Smooth muscle cell (in vitro differentiated cells): ENCODE measurements at regions not wholly inside any gene's neighbourhood (a gene's known extent, or its start where the extent isn't known, plus 50 kb on each side); places are given as distances from the start of the nearest gene placed in this dataset.
"Not testable (repeated sequence)": the region's sequence is repeated elsewhere in the genome, so short reads cannot be mapped to it uniquely, and the experiment has no call there.

Source experiments
- DNase-seq: peaks from one replicate; lab custom pipeline; 2025; ENCODE audit not compliant: unreplicated experiment; lab: John Stamatoyannopoulos, UW
- H2AFZ ChIP-seq: fragments of 200-600 bp; sonication (generic); 2 replicates; pipeline ENCODE4 v1.6.0; 2016; ENCODE audit warnings: antibody characterized with exemption, low read depth, mild to moderate bottlenecking
- H3F3A ChIP-seq: fragments of 200-600 bp; sonication (generic); 2 replicates; pipeline ENCODE4 v1.6.0; 2017; ENCODE audit warnings: antibody characterized with exemption, low read depth
- H3K27ac ChIP-seq: fragments of 200-600 bp; sonication (generic); 2 replicates; pipeline ENCODE4 v1.5.1; 2016; ENCODE audit warnings: low read depth, mild to moderate bottlenecking
- H3K27me3 ChIP-seq: fragments of 200-600 bp; sonication (generic); 2 replicates; pipeline ENCODE4 v1.6.1; 2016; ENCODE audit warnings: low read depth, mild to moderate bottlenecking
- H3K36me3 ChIP-seq: fragments of 200-600 bp; sonication (generic); 2 replicates; pipeline ENCODE4 v1.5.1; 2016; ENCODE audit warnings: low read depth
- H3K4me1 ChIP-seq: fragments of 200-600 bp; sonication (generic); 2 replicates; pipeline ENCODE4 v1.5.1; 2016; ENCODE audit warnings: low read depth
- H3K4me2 ChIP-seq: fragments of 200-600 bp; sonication (generic); 2 replicates; pipeline ENCODE4 v1.6.0; 2016; ENCODE audit warnings: mild to moderate bottlenecking
- H3K4me3 ChIP-seq: fragments of 200-600 bp; sonication (generic); 2 replicates; pipeline ENCODE4 v1.5.1; 2016; ENCODE audit warnings: mild to moderate bottlenecking
- H3K79me2 ChIP-seq: fragments of 200-600 bp; sonication (generic); 2 replicates; pipeline ENCODE4 v1.6.0; 2016; ENCODE audit warnings: low read depth, mild to moderate bottlenecking
- H3K9ac ChIP-seq: fragments of 200-600 bp; sonication (generic); 2 replicates; pipeline ENCODE4 v1.6.0; 2016; ENCODE audit warnings: low read depth
- H3K9me3 ChIP-seq: fragments of 200-600 bp; sonication (generic); replicated peaks from 2 replicates; pipeline ENCODE4 v1.5.1; 2016; ENCODE audit warnings: low read depth
- H4K20me1 ChIP-seq: fragments of 200-600 bp; sonication (generic); 2 replicates; pipeline ENCODE4 v1.6.0; 2016; ENCODE audit warnings: low read depth
- CTCF ChIP-seq: fragments of 200-600 bp; sonication (generic); IDR thresholded peaks from 2 replicates; pipeline ENCODE4 v1.5.1; 2017; ENCODE audit warnings: borderline replicate concordance, mild to moderate bottlenecking, antibody characterized with exemption; ENCODE audit not compliant: insufficient read depth, poor library complexity, severe bottlenecking
- WGBS: methylation state at CpG from one replicate; pipeline ENCODE4 v1.1.7; 2016; ENCODE audit warnings: low lambda C conversion rate; 5-methylcytosine and 5-hydroxymethylcytosine counted together

- no peaks in the 10 kb centered on the region for H3K4me1 ChIP-seq
- no peaks in the 10 kb centered on the region for H3K36me3 ChIP-seq
- H3K9ac ChIP-seq: no peak overlapping the region
- H3K27ac ChIP-seq: no peak overlapping the region
- H3F3A ChIP-seq: no peaks in the 10 kb centered on the region
- no peak overlapping the region for H3K4me3 ChIP-seq
- no peak for DNase-seq
- no peak overlapping the region for H3K4me2 ChIP-seq
- H2AFZ ChIP-seq: no peak overlapping the region
- H3K27me3 ChIP-seq: no peaks in the 10 kb centered on the region
- TF ChIP-seq CTCF: no peak
- 93% methylated on average over 2 of the region's 2 CpGs for WGBS
- no peaks in the 10 kb centered on the region for H3K9me3 ChIP-seq
- H4K20me1 ChIP-seq: no peaks in the 10 kb centered on the region
- no peaks in the 10 kb centered on the region for H3K79me2 ChIP-seq
These were observed 241.6 kb downstream of the LMBRD1 start for GRCh38 chr6:69555088-69555638.

- Histone ChIP-seq H3K36me3 (no peaks in the 10 kb centered on the region), H3K4me3 (no peak overlapping the region), H4K20me1 (no peaks in the 10 kb centered on the region), H3K27me3 (no peaks in the 10 kb centered on the region), H3K9ac (no peak overlapping the region), H3F3A (no peaks in the 10 kb centered on the region), H3K4me1 (no peaks in the 10 kb centered on the region), H3K9me3 (no peaks in the 10 kb centered on the region), H2AFZ (no peak overlapping the region), H3K4me2 (no peak overlapping the region), H3K27ac (no peak overlapping the region), H3K79me2 (no peaks in the 10 kb centered on the region)
- no peak for DNase-seq
- WGBS: 72% methylated on average over 1 of the region's 1 CpG
- TF ChIP-seq CTCF: no peak
These were observed 254.3 kb downstream of the LMBRD1 start for GRCh38 chr6:69542494-69542893.

GRCh38 chr6:69527921-69528476 is 268.8 kb downstream of the LMBRD1 start:
- H3K4me2 ChIP-seq: no peak overlapping the region
- WGBS: 81% methylated on average over 2 of the region's 2 CpGs
- H3K4me3 ChIP-seq: no peak overlapping the region
- H3K9ac ChIP-seq: no peak overlapping the region
- no peak for DNase-seq
- no peak for TF ChIP-seq CTCF
- H3K27me3 ChIP-seq: no peaks in the 10 kb centered on the region
- no peaks in the 10 kb centered on the region for H4K20me1 ChIP-seq
- H3K79me2 ChIP-seq: no peaks in the 10 kb centered on the region
- H3F3A ChIP-seq: no peaks in the 10 kb centered on the region
- H3K9me3 ChIP-seq: no peaks in the 10 kb centered on the region
- H2AFZ ChIP-seq: no peak overlapping the region
- no peaks in the 10 kb centered on the region for H3K36me3 ChIP-seq
- H3K4me1 ChIP-seq: no peaks in the 10 kb centered on the region
- H3K27ac ChIP-seq: no peak overlapping the region

GRCh38 chr6:69515480-69515879 is 281.3 kb downstream of the LMBRD1 start:
- not testable (repeated sequence) for DNase-seq, H4K20me1 ChIP-seq, H3K4me1 ChIP-seq, H2AFZ ChIP-seq, H3F3A ChIP-seq, H3K27ac ChIP-seq, H3K79me2 ChIP-seq, H3K36me3 ChIP-seq, H3K9ac ChIP-seq, H3K9me3 ChIP-seq, H3K27me3 ChIP-seq, H3K4me2 ChIP-seq
- H3K4me3 ChIP-seq: peak overlapping the region; percentile 35
- WGBS: 60% methylated on average over 9 of the region's 9 CpGs
